CD4-positive, alpha-beta T cell treated with Interleukin-6 for 4 hours (primary cell): ENCODE measurements at regions not wholly inside any gene's neighbourhood (a gene's known extent, or its start where the extent isn't known, plus 50 kb on each side); places are given as distances from the start of the nearest gene placed in this dataset.
A peak's percentile ranks its signal among the peaks of the same experiment; 100 is the strongest.

Experiments
- DNase-seq: peaks from one replicate; pipeline ENCODE4 v3.0.0-alpha.2; 2020; ENCODE audit warnings: mixed read lengths

DNA sequence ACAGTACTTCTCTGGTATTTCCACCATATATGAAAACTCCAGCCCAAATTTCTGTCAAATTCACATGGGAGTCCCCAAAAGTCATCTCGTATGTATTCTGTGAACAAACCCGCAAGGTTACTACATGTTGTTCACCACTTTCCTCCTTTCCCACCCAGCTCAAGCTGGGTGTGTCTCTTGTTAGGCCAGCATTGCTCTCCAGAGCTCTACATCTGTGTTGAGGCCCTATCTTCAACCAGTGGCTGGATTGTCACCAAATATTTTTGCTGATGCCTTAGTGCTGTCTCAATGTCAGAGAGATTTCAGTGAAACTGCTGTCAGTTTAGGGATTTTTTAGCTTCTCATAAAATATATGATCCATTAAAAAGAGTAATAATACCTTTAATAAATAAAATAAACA is 230.9 kb downstream of the BTG1 start:
- DNase-seq: no peak

DNA sequence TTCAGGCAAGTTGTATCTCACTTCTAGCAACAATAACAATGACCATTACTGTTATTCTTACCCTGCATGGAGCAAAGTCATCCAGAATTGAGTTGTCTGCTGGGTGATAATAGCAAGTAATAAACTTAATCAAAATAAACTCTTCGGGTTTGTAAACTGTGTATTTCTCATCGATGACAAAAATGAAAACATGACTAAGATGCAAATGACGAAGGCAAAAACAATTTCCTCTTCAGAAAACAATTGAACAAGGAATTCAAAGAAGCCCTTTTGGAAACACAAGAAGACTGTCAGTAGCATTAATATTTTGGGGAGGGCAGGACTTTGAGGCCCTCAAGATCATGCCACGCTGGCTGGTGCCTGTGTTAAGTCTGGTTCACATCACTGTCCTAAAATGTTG is 232.0 kb downstream of the BTG1 start:
- no peak for DNase-seq

DNA sequence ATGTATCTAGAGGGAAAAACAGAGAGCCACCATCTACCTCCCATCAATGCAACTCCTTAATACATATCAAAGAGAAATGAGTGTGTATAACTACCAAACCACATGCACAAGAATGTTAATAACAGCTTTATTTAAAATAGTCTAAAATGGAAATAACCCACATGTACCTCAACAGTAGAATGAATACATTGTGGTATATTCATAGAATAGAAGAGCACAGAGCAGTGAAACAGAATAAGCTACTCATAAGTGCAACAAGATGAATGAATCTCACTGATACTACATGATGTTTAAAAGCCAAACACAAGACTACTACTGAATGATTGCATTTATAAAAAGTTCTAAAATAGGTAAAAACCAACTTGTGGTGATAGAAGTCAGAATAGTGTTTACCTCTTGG is 232.5 kb downstream of the BTG1 start:
- no peak for DNase-seq

DNA sequence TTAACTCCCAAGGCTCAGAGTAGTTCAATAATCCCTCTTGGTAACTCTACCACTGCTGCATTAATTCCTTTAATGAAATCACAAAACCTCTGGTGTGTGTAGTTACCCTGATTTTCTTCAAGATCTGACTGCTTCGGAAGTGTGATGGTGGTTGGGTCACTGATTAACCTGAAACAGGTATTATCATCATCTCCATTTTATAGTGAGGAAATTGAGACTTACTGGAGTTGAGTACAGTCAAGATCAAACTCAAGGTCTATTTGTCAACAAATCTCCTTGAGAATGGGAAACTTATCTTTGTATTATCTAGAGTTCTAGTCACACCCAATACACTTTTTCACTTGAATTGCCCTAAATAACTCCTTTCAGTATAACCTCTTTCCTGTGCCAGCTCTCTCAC is 233.5 kb downstream of the BTG1 start:
- DNase-seq: no peak

DNA sequence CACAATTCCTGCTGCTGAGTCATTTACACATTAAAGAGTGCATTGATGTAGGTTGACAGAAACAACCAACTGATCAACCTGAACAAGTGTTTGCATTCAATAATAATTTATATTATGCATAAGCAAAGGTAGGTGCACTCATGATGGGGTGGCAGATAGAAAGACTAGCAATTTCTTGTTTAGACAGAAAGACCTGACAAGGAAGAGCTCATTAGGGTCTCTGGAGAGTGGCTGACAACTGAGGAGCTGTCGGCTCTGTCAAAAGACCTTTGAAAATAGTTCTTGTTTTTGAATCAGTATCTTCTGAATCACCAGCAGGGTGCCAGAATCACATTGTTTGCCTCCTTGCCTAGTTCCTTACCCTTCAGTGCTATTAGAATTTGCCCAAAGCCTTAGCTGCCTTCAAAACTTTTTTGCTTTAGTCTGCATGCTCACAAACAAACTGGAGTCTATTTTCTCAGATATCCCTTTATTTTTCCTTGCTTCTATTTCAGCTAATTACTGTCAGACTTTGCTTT is 234.7 kb downstream of the BTG1 start:
- peak; percentile 16 for DNase-seq

DNA sequence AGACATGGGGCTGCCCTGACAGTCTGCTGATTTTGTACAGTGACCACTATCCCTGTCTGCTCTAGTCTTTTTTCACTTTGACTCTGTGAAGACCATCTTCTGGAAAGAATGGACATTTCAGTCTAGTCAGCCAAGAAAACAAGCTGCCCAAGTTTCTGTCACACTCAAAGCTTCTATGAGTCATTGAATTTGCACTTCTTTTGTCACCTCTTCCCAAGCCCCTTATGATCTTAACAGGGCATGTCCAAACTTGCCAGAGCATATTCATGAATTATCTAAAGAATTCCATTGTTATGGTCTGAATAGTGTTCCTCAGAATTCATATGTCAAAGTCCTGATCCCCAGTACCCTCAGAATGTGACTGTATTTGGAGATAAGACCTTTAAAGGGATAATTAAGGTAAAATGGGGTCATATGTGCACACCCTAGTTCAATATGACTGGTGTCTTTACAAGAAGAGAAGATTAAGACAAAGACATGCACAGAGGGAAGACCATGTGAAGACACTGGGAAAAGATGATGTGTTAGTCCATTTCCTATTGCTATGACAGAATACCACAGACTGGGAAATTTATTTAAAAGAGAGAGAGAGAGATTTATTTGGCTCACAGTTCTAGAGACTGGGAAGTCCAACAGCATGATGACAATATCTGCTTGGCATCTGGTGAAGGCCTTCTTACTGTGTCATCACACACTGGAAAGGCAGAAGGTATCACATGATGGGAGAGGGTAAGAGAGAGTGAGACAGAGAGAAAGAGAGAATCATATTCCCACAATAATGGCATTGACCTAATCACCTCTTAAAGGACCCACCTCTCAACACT is 242.6 kb downstream of the BTG1 start:
- DNase-seq: no peak

DNA sequence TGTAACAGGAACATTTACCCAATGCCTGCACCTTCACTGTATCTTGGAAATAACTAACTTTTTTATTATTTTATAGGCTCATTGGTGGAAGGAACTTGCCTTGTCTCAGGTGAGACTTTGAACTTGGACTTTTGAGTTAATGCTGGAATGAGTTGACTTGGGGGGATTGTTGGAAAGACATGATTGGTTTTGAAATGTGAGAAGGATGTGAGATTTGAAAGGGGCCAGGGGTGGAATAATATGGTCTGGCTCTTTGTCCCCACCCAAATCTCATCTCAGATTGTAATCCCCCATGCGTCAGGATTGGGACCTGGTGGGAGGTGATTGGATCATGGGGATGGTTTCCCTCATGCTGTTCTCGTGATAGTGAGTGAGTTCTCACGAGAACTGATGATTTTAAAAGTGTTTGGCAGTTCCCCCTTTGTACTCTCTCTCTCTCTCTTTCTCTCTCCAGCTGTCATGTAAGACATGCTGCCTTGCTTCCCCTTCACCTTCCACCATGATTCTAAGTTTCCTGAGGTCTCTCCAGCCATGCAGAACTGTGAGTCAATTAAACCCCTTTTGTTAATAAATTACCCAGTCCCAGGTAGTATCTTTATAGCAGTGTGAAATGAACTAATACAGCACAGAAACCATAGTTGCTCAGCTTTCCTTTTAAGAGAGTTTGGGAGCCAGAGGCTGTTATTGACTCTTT is 244.1 kb downstream of the BTG1 start:
- DNase-seq: no peak

DNA sequence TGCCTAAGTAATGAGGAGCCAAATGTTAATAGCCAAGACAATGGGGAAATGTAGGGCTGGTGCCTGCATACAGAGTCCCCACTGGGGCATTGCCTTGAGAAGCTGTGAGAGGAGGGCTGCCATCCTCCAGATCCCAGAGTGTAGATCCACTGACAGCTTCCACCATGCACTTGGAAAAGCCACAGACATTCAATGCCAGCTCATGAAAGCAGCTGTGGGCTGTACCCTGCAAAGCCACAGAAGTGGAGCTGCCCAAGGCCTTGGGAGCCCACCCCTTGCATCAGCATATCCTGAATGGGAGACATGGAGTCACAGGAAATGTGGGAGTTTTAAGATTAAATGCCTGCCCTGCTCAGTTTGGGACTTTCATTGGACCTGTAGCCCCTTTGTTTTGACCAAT is 244.7 kb downstream of the BTG1 start:
- no peak for DNase-seq

DNA sequence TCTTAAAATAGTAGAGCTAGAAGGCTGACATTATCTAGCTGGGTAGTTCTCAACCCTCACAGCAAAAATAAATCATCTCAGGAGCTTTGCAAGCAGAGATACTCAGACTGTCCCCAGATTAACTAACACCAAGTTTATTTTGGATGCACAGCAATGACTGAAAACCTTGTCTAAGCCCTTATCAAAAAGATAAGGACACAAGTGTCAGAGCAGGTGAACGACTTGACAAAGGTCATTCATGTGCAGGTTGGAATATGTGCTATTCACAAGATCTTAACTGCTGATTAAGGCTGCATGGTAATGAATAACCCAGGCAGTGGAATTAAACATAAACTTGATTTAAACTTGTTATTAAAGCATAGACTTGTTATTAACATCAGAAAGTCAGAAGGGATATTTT is 246.6 kb downstream of the BTG1 start:
- DNase-seq: no peak

DNA sequence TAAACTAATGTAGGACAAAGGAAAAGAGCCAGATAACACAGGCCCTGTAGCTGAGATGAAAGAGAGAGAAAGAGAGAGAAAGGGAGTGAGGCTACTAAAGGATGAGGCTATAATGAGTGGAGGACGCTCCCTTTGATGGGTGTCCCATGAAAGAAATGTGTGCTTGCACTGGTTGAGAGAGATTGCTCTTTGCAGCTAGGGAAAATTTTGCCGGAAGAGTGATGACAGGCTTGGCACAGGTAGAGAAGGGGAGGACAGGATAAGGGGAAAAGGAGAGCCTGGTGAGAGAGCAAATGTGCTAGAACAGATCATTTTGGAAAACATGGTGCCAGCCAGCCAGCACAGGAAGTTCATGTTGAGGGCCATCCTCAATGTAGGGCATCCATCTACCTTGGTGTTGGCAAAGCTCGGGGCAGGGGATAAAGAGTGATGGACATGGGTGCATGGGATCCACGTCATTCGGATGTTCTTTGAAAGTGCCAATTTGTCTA is 248.6 kb downstream of the BTG1 start:
- no peak for DNase-seq

DNA sequence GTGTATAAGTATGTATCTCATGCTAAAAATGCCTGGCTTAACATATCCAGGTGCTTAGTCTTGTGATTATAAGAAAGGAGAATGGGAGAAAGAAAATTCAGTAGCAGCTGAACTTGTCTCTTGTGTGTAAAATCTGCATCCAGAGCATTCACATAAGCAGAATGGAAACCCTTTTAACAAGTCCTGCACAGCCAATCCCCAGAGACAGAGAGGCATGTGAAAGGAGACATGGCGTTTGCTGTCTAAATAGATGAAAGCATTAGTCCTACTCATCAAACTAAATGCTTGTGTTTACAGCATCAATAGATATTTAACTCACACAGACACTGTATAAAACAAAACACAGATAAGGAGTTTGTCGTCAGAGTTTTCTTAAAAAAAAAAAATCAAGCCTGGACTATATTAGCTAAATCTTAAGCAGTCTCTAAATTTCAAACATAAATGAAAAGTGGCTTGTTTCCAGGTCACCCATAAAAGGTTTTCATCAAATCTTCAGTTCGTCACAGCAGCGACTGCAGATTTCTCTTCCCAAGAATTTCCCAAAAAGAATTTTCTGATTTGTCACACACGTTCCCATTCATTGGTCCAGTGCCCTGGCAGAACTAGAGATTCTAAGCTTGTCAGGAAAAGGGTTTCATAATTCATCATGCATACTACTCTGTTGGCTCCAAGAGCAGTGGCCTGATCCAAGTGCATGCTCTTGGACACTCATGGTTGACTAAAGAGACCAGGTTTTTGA is 249.2 kb downstream of the BTG1 start:
- DNase-seq: no peak

DNA sequence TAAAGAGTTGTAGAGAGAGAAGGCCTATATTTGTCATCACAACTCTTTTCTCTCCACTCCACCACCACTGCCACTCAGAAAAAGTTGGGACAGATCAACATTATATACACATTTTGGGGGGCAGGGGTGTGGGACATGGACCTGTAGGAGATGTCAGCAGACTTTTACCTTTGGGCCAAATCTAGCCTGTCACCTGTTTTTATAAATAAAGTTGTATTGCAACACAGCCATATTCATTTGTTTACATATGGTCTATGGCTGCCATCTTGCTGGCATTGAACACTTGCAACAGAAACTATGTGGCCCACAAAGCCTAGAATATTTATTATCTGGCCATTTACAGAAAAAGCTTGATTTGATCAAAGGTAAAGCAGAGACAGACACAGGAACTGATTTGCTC is 250.7 kb downstream of the BTG1 start:
- DNase-seq: no peak

DNA sequence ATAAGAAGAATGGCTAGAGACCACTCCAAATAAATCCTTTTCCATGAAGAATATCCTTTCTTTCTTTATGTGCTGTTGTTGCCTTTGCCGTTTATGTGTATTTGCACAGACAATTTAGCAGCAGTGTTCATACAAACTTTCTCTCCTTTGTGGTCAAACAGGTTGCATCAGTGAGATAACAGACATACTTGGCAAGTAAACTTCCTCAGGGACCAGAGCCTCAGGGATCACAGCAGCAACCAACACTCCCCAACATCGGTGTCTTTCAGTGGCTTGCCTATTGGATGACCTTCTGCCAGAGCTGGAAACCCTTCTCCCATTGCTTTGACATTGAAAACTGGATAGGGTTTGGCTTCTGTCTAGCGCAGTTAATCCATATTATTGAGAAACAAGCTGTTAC is 252.2 kb downstream of the BTG1 start:
- no peak for DNase-seq

DNA sequence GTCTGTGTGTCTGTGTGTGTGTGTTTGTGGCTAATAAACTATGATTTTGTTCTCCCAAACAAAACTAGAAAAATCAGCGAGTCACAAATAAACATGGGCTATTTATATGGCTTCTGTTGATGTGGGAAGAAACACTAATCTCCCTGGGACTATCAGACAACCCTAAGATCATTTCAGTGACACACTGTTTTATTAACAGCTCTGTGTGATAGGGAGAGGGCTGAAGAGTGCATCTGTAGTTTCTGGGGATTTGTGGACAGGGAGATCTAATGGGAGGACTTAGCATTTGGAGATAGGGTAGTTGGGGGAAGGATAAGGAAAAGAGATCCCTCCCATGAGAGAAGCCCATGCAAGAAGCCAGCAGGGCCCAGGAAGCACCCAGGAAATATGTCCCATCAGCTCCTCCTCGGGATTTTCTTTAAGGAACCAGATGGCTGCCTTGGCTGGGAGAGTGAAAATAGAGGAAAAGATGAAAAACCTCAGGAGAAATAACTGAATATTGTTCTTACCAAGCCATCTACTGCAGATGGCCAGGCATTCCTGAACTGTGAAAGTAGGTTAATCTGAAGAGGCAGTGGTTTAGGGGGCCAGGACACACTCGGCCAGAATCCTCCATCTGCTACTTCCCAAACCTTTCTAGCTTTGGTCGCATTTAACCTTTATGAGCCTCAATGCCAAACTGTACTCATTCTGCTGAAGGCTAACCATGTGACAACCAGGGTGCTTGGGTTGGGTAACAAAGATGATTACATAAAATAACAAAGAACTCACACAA is 253.4 kb downstream of the BTG1 start:
- DNase-seq: no peak

DNA sequence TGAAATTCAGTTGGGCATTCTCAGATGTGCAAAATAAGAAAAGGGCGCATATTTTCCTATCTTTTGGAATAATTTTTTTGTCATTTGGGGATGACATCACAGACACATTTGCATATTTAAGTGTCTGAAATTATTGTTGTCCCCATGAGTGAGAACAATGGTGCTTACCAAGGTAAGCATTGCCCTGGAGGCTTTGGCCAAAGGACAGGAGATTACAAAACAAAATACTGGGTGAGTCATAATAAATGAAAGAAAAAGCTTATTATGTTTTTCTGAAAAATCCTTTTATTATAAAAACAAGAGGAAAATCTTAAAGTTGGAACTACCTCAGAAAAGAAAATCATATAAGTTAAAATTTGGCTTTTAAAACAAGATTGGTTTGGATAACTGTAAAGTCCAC is 254.9 kb downstream of the BTG1 start:
- DNase-seq: no peak

DNA sequence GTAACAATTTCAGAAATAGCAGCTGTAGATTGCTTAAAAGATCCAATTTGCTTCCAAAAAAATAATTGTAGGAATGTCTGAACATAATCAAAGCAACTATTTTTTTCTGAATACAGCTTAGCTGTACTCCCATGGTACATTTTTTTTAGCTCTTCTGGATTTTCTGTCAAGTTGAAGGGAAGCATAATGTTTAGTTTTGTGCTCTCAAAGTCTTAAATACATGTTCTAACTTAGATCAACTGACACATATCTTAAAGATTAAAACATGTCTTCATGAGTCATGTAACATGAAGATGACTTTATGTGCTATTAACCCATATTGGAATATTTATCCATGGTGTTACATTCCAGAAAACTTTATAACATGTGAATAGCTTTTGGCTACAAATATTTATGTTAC is 255.7 kb downstream of the BTG1 start:
- DNase-seq: no peak

DNA sequence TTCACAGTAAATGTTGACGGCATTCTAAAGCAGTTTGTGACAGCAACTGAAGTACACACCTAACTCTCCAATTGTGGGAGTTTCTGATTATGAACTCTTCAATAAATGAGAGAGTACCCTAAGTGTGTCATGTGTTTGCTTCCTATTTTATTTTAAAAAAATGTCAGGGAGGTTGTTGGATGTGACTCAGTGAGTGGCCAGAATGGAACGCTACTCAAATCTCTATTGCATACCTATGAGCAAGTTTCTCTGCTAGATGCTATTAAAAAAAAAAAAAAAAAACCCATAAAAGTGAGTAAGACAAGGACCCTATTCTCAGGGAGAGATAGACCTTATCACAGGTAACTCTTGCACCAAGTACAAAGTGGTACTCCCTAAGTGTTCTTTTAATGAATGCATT is 256.6 kb downstream of the BTG1 start:
- DNase-seq: no peak

DNA sequence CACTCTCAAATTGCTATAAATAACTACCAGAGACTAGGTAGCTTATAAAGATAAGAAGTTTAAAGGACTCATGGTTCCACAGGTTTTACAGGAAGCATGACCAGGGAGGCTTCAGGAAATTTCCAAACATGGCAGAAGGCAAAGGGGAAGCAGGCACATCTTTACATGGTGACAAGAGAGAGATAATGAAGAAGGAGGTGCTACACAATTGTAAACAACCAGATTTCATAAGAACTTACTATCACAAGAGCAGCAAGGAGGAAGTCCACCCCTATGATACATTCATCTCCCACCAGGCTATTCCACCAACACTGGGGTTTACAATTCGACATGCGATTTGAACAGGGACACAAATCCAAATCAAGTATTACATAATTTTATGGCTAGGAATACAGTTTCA is 257.7 kb downstream of the BTG1 start:
- no peak for DNase-seq

DNA sequence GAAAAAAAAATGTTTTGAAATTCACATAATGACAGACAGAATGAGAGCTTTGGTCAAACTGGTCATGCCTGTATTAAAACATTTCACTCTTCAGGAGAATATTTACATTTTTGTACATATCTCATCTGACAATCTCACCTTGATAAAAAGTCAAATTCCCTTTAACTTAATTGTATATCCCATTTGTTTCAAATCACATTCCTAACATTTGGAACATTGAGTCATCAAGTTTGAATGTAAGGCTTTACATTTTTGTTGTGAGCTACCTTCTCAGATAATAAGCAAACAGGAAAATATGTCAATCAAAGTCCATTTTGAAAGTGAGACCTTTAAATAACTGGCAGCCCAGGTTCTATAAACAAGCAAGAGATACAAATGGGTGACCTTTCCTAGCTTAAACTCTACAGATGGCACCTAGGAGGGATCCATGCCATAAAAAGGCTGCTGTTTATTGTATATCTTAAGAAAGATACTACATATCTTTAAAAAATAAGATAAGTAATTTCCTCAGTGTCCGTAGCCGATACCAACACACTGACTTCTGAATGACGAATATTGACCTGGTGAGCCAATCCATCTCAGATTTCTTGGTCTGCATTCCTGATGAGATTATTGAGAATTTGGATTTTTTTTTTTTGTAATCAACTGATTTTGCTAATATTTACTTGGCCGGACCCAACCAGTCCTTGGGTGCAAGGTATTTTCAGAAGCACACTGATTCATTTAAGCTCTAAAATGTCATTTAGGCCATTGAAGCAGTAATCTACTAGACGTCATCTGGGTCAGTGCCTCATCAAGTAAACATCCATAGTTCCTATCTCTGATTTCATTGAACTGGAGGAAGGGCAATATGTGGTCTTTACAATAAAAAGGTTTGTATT is 259.6 kb downstream of the BTG1 start:
- DNase-seq: no peak

DNA sequence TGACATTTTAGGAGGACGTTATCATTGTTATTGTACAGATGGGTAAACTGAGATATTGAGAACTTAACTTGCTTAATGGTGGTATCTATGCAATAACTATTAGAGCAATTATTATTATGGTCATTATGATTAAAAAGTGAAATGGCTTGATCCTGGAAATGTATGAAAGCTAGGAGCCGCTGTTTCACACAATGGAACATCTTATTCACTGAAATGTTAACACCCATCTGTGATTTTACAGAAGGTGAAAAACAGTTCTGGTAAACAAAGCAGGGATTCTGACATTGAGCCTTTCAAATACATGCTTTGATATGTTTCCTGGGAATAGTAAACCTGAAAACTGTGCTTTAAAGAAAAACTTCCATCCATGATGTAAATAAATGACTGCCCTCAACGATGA is 261.4 kb downstream of the BTG1 start:
- DNase-seq: no peak

DNA sequence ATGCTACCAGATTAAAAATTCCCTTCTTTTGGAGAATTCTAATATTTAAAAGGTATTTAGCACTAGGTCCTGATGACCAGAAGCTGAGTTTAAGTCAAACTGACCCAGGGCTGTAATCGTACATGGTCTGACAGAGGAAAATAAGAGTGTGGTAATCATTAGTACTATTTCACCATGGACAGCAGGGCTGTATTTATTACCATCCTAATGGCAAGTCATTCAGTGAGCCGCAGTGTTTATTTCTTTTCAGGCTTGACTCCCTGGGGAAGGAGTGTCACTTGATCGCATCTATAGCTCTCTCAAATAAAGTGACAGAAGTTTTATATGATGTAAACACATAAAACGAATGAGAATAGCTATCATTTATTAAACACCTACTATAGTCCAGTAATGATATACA is 261.8 kb downstream of the BTG1 start:
- DNase-seq: no peak

DNA sequence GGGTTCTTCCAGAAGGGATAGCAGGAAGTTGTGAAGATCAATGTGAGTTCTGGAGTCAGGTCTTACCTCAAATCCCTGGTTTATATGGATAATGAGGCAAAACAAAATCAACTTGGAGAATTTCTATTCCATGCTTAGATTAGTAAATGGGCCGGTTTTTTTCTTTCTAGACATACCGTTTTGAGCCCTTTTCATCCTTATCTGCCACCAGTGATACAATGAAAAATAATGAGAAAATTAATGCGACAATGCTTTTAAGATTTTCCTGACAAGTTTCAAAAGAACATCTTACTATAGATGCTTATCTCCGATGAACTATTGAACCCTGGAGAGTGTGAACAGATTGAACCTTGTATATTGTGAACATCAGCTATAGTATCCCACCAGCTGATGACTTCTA is 262.7 kb downstream of the BTG1 start:
- no peak for DNase-seq
